Smooth muscle cell (in vitro differentiated cells): ENCODE measurements at regions not wholly inside any gene's neighbourhood (a gene's known extent, or its start where the extent isn't known, plus 50 kb on each side); places are given as distances from the start of the nearest gene placed in this dataset.

ENCODE experiments used
- DNase-seq: peaks from one replicate; lab custom pipeline; 2025; ENCODE audit not compliant: unreplicated experiment; lab: John Stamatoyannopoulos, UW
- H2AFZ ChIP-seq: fragments of 200-600 bp; sonication (generic); 2 replicates; pipeline ENCODE4 v1.6.0; 2016; ENCODE audit warnings: antibody characterized with exemption, low read depth, mild to moderate bottlenecking
- H3F3A ChIP-seq: fragments of 200-600 bp; sonication (generic); 2 replicates; pipeline ENCODE4 v1.6.0; 2017; ENCODE audit warnings: antibody characterized with exemption, low read depth
- H3K27ac ChIP-seq: fragments of 200-600 bp; sonication (generic); 2 replicates; pipeline ENCODE4 v1.5.1; 2016; ENCODE audit warnings: low read depth, mild to moderate bottlenecking
- H3K27me3 ChIP-seq: fragments of 200-600 bp; sonication (generic); 2 replicates; pipeline ENCODE4 v1.6.1; 2016; ENCODE audit warnings: low read depth, mild to moderate bottlenecking
- H3K36me3 ChIP-seq: fragments of 200-600 bp; sonication (generic); 2 replicates; pipeline ENCODE4 v1.5.1; 2016; ENCODE audit warnings: low read depth
- H3K4me1 ChIP-seq: fragments of 200-600 bp; sonication (generic); 2 replicates; pipeline ENCODE4 v1.5.1; 2016; ENCODE audit warnings: low read depth
- H3K4me2 ChIP-seq: fragments of 200-600 bp; sonication (generic); 2 replicates; pipeline ENCODE4 v1.6.0; 2016; ENCODE audit warnings: mild to moderate bottlenecking
- H3K4me3 ChIP-seq: fragments of 200-600 bp; sonication (generic); 2 replicates; pipeline ENCODE4 v1.5.1; 2016; ENCODE audit warnings: mild to moderate bottlenecking
- H3K79me2 ChIP-seq: fragments of 200-600 bp; sonication (generic); 2 replicates; pipeline ENCODE4 v1.6.0; 2016; ENCODE audit warnings: low read depth, mild to moderate bottlenecking
- H3K9ac ChIP-seq: fragments of 200-600 bp; sonication (generic); 2 replicates; pipeline ENCODE4 v1.6.0; 2016; ENCODE audit warnings: low read depth
- H3K9me3 ChIP-seq: fragments of 200-600 bp; sonication (generic); replicated peaks from 2 replicates; pipeline ENCODE4 v1.5.1; 2016; ENCODE audit warnings: low read depth
- H4K20me1 ChIP-seq: fragments of 200-600 bp; sonication (generic); 2 replicates; pipeline ENCODE4 v1.6.0; 2016; ENCODE audit warnings: low read depth
- CTCF ChIP-seq: fragments of 200-600 bp; sonication (generic); IDR thresholded peaks from 2 replicates; pipeline ENCODE4 v1.5.1; 2017; ENCODE audit warnings: borderline replicate concordance, mild to moderate bottlenecking, antibody characterized with exemption; ENCODE audit not compliant: insufficient read depth, poor library complexity, severe bottlenecking
- WGBS: methylation state at CpG from one replicate; pipeline ENCODE4 v1.1.7; 2016; ENCODE audit warnings: low lambda C conversion rate; 5-methylcytosine and 5-hydroxymethylcytosine counted together

- no peaks in the 10 kb centered on the region for H3K79me2 ChIP-seq
- no peak overlapping the region for H3K9ac ChIP-seq
- H2AFZ ChIP-seq, result no peak overlapping the region
- no peaks in the 10 kb centered on the region for H3K4me1 ChIP-seq
- no peaks in the 10 kb centered on the region for H3K9me3 ChIP-seq
- H3K36me3 ChIP-seq, result no peaks in the 10 kb centered on the region
- no peaks in the 10 kb centered on the region for H3F3A ChIP-seq
- H4K20me1 ChIP-seq, result no peaks in the 10 kb centered on the region
- DNase-seq, result no peak
- TF ChIP-seq CTCF, result no peak
- H3K4me3 ChIP-seq, result no peak overlapping the region
- WGBS, result 86% methylated on average over 9 of the region's 9 CpGs
- no peak overlapping the region for H3K4me2 ChIP-seq
- H3K27ac ChIP-seq, result no peak overlapping the region
- peaks cover 31% of the 10 kb centered on the region for H3K27me3 ChIP-seq
These were observed 214.3 kb downstream of the ENGASE start for GRCh38 chr17:79288950-79289349.

GRCh38 chr17:79286440-79286839 is 211.8 kb downstream of the ENGASE start:
- Histone ChIP-seq H3K27me3 (peaks cover 27% of the 10 kb centered on the region), H3K79me2 (no peaks in the 10 kb centered on the region), H3K27ac (no peak overlapping the region), H3K36me3 (no peaks in the 10 kb centered on the region), H3K9ac (no peak overlapping the region), H3K4me3 (no peak overlapping the region), H4K20me1 (no peaks in the 10 kb centered on the region), H3K4me1 (no peaks in the 10 kb centered on the region), H3K4me2 (no peak overlapping the region), H3F3A (no peaks in the 10 kb centered on the region), H3K9me3 (no peaks in the 10 kb centered on the region), H2AFZ (no peak overlapping the region)
- 58% methylated on average over 10 of the region's 10 CpGs for WGBS
- TF ChIP-seq CTCF, result no peak
- DNase-seq, result no peak

GRCh38 chr17:79285973-79286372 is 211.3 kb downstream of the ENGASE start:
- no peaks in the 10 kb centered on the region for H3K79me2 ChIP-seq
- H3K4me2 ChIP-seq, result no peak overlapping the region
- no peaks in the 10 kb centered on the region for H3K36me3 ChIP-seq
- H3K9ac ChIP-seq, result no peak overlapping the region
- H3K27me3 ChIP-seq, result peaks cover 24% of the 10 kb centered on the region
- H3K4me3 ChIP-seq, result no peak overlapping the region
- no peaks in the 10 kb centered on the region for H3F3A ChIP-seq
- no peak overlapping the region for H3K27ac ChIP-seq
- H3K4me1 ChIP-seq, result no peaks in the 10 kb centered on the region
- no peak for TF ChIP-seq CTCF
- no peaks in the 10 kb centered on the region for H3K9me3 ChIP-seq
- no peak for DNase-seq
- no peak overlapping the region for H2AFZ ChIP-seq
- 88% methylated on average over 5 of the region's 5 CpGs for WGBS
- H4K20me1 ChIP-seq, result no peaks in the 10 kb centered on the region

GRCh38 chr17:79282294-79282693 is 207.7 kb downstream of the ENGASE start:
- no peak for DNase-seq
- Histone ChIP-seq H2AFZ (no peak overlapping the region), H3K79me2 (no peaks in the 10 kb centered on the region), H3K4me3 (no peak overlapping the region), H3K4me2 (no peak overlapping the region), H3K9ac (no peak overlapping the region), H3K9me3 (no peaks in the 10 kb centered on the region), H4K20me1 (no peaks in the 10 kb centered on the region), H3K36me3 (no peaks in the 10 kb centered on the region), H3K27ac (no peak overlapping the region), H3K4me1 (no peaks in the 10 kb centered on the region), H3K27me3 (peaks cover 18% of the 10 kb centered on the region), H3F3A (no peaks in the 10 kb centered on the region)
- 91% methylated on average over 10 of the region's 10 CpGs for WGBS
- TF ChIP-seq CTCF, result no peak
